Breast epithelium (tissue), 4 donors: ENCODE measurements at regions not wholly inside any gene's neighbourhood (a gene's known extent, or its start where the extent isn't known, plus 50 kb on each side); places are given as distances from the start of the nearest gene placed in this dataset.

Experiments used
- DNase-seq, 2 donors: peaks; one replicate each; pipeline ENCODE4 v3.0.0-alpha.2; 2019; ENCODE audit warnings: low spot score in 2 of 2
- H3K27ac ChIP-seq, 2 donors: fragments of 200-600 bp; sonication (generic) in 1 of 2; one replicate each; pipeline ENCODE4 v1.5.1; 2016 to 2019; ENCODE audit warnings: mild to moderate bottlenecking in 1 of 2
- H3K27me3 ChIP-seq, 2 donors: fragments of 200-600 bp; sonication (generic) in 1 of 2; one replicate each; pipeline versions ENCODE4 v1.5.1 to v1.6.0; 2017 to 2019; ENCODE audit warnings: control low read depth in 1 of 2, mild to moderate bottlenecking in 1 of 2
- H3K36me3 ChIP-seq: fragments of 200-600 bp; one replicate; pipeline ENCODE4 v1.5.1; 2019
- H3K4me1 ChIP-seq, 2 donors: fragments of 200-600 bp; sonication (generic); one replicate each; pipeline ENCODE4 v1.5.1; 2016 to 2019; ENCODE audit warnings: control low read depth in 1 of 2
- H3K4me3 ChIP-seq, 3 donors: fragments of 200-600 bp; sonication (generic); 1 replicate in 2 of 3; 2 replicates in 1 of 3; pipeline ENCODE4 v1.5.1; 2016 to 2019; ENCODE audit warnings: mild to moderate bottlenecking in 3 of 3, moderate library complexity in 2 of 3
- H3K9me3 ChIP-seq, 2 donors: fragments of 200-600 bp; sonication (generic) in 1 of 2; one replicate each; pipeline ENCODE4 v1.5.1; 2016 to 2019; ENCODE audit warnings: control low read depth in 1 of 2
- POLR2A ChIP-seq: fragments of 450-650 bp; IDR thresholded peaks from one replicate; pipeline ENCODE4 v1.6.1; 2016; ENCODE audit warnings: antibody characterized with exemption, mild to moderate bottlenecking, moderate library complexity
- POLR2AphosphoS5 ChIP-seq, 3 donors: sonication (generic); formaldehyde crosslinking; IDR thresholded peaks; one replicate each; pipeline ENCODE4 v1.6.1; 2017; ENCODE audit warnings: antibody characterized with exemption in 3 of 3
- intact Hi-C: fragments of 100-400 bp; cut with DNase I; formaldehyde crosslinking; loops from one replicate; pipeline ENCODE4 v1.15.1; 2023; ENCODE audit warnings: low total_unique reads
- TF ChIP-seq, protein P1 (sequence below), 3 donors: fragments of 450-650 bp; IDR thresholded peaks; one replicate each; pipeline ENCODE4 v1.5.1; 2016 to 2017; ENCODE audit warnings: antibody characterized with exemption in 3 of 3, mild to moderate bottlenecking in 3 of 3, moderate library complexity in 3 of 3

DNA sequence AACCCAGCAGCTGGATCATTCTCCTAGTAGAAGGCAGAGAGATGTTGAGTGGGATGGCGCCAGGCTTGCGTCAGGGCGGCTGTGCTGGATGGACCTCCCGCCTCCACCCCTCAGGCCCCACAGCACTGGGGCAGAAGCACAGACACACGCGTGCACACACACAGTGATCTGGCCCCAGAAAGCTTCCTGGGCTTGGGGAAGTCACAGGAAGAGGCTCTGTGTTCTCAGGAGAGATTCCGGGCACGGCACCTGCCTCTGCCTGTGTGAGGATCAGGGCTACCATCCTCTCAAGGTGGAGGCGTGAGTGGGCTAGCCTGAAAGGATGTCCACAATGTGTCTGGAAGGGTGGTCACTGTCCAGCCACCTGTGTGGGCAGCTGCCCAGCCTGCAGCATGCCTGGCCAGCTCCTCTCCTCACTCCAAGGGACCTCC is 229.8 kb upstream of the HS6ST1 start:
- H3K4me1 ChIP-seq, result no peaks in the 10 kb centered on the region
- DNase-seq, result no peak
- TF ChIP-seq, protein P1, sequence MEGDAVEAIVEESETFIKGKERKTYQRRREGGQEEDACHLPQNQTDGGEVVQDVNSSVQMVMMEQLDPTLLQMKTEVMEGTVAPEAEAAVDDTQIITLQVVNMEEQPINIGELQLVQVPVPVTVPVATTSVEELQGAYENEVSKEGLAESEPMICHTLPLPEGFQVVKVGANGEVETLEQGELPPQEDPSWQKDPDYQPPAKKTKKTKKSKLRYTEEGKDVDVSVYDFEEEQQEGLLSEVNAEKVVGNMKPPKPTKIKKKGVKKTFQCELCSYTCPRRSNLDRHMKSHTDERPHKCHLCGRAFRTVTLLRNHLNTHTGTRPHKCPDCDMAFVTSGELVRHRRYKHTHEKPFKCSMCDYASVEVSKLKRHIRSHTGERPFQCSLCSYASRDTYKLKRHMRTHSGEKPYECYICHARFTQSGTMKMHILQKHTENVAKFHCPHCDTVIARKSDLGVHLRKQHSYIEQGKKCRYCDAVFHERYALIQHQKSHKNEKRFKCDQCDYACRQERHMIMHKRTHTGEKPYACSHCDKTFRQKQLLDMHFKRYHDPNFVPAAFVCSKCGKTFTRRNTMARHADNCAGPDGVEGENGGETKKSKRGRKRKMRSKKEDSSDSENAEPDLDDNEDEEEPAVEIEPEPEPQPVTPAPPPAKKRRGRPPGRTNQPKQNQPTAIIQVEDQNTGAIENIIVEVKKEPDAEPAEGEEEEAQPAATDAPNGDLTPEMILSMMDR (IDR thresholded peaks at IDR 0.05), result no peak
- TF ChIP-seq POLR2A (no peak), POLR2AphosphoS5 (IDR thresholded peaks at IDR 0.05) (no peak)

DNA sequence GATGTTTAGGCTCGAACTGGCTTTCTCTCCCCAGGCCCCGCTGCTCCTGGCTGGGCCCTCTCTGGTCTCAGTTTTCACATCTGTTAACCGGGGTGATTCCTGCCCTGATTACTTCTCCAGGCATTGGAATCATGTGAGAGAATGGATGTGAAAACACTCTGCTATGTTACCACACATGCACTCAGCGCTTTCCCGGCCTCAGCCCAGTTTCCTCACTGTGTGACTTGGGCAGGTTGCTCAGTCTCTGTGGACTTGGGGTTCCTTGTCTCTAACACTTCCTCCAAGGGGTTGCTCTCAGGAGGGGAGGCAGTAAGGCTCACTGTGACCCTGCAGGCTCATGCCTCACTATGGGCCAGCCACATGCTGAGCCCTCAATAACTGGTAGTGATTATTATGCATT is 230.4 kb upstream of the HS6ST1 start:
- no peak overlapping the region for H3K4me3 ChIP-seq
- no peaks in the 10 kb centered on the region for H3K4me1 ChIP-seq
- no peaks in the 10 kb centered on the region for H3K27me3 ChIP-seq
- TF ChIP-seq POLR2A, result no peak
- intact Hi-C loops, result no loop called here
- no peak for DNase-seq
- no peaks in the 10 kb centered on the region for H3K36me3 ChIP-seq
- H3K27ac ChIP-seq, result no peak overlapping the region
- H3K9me3 ChIP-seq, result no peaks in the 10 kb centered on the region

More for the DNA sequence above, 229.8 kb upstream of the HS6ST1 start:
- intact Hi-C loops, result no loop called here
- H3K27ac ChIP-seq, result no peak overlapping the region
- no peaks in the 10 kb centered on the region for H3K36me3 ChIP-seq
- no peaks in the 10 kb centered on the region for H3K27me3 ChIP-seq
- H3K4me3 ChIP-seq, result no peak overlapping the region
- no peaks in the 10 kb centered on the region for H3K9me3 ChIP-seq

DNA sequence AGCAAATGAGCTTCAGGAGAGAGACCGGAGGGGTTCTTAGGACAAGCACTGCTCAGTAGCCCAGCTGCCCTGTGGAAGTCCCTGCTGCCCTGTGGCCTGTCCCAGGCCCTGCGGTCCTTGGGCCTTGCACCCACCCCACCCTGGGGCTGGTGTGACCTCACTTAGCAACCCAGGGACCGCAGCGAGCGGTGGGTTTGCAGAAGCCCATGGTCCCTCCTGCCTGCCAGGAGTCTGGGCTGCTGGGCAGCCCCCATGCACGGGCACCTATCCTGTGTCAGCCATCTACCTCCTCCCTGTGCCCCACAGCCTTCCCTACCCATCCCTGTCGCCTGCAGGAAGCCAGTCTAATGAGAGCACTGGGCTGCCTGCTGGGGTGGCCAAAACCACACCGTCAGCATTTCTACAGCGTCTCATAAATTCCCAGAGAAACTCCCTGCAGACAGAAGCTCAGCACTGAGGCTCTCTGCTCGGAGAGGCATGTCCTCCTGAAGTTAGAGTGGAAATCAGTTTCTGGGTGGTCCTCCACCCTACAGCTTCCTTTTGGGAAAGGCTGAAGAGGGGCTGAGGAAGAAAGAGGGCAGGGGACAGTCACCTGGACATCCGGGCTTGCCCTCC is 231.1 kb upstream of the HS6ST1 start:
- no peak for DNase-seq

DNA sequence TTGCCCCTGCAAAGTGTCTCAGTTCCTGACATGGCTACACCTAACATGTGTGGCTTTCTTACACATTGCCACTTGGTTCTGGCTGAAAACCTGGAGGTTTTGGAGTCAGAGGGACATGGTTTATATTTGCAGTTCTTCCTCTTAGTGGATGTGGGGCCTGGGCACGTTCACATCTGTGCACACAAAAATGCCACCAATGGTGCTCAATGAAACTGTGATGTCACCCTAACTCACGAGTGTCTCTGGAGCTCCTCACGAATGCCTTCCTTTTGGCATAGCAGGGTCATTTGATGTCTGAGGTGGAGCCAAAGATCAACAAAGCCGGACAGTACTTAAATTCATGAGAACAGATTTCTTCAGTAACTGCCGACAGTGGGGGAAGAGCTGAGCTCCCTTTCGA is 231.7 kb upstream of the HS6ST1 start:
- no peaks in the 10 kb centered on the region for H3K36me3 ChIP-seq
- no peaks in the 10 kb centered on the region for H3K27me3 ChIP-seq
- no peaks in the 10 kb centered on the region for H3K4me1 ChIP-seq
- intact Hi-C loops, result no loop called here
- TF ChIP-seq POLR2A (no peak), POLR2AphosphoS5 (IDR thresholded peaks at IDR 0.05) (no peak)
- TF ChIP-seq, protein P1 (IDR thresholded peaks at IDR 0.05), result no peak
- no peak for DNase-seq
- no peak overlapping the region for H3K4me3 ChIP-seq
- no peak overlapping the region for H3K27ac ChIP-seq
- no peaks in the 10 kb centered on the region for H3K9me3 ChIP-seq

More for the DNA sequence above, 231.1 kb upstream of the HS6ST1 start:
- Histone ChIP-seq H3K4me3 (no peak overlapping the region), H3K27me3 (no peaks in the 10 kb centered on the region), H3K36me3 (no peaks in the 10 kb centered on the region), H3K9me3 (no peaks in the 10 kb centered on the region), H3K27ac (no peak overlapping the region), H3K4me1 (no peaks in the 10 kb centered on the region)
- intact Hi-C loops, result no loop called here
- TF ChIP-seq, protein P1 (IDR thresholded peaks at IDR 0.05), result no peak
- TF ChIP-seq POLR2AphosphoS5 (IDR thresholded peaks at IDR 0.05), result no peak
- no peak for TF ChIP-seq POLR2A

DNA sequence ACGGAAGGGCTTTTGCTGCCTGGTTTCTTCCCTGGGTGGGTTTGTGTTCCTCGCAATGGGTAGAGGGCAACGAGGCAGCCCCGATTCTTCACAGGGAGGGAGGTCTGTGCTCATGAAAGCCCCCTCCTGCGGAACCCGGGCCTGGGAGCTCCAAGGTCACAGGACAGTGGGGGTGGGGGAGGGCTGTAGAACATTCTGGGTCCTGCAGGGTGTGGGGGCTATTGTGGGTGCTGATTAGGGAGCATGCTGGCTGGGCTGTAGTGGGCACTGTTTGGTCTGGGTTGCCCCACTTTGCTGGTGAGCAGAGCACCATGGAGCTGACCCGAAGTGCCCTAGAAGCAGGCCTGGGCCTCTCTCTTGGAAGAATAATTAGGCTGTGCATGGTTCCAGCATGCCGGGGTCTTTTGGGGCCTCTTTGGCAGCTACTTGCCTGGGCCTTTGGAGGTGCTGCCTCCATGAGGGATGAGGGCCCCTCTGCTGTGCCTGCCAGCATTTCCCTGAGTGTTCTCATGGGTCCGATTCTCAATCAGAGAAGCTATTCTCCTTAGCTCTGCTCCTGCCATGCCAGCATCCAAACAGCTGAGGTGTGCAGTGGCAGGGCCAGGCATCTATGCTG is 232.2 kb upstream of the HS6ST1 start:
- Histone ChIP-seq H3K36me3 (no peaks in the 10 kb centered on the region), H3K4me1 (no peaks in the 10 kb centered on the region), H3K9me3 (no peaks in the 10 kb centered on the region), H3K4me3 (no peak overlapping the region), H3K27ac (no peak overlapping the region), H3K27me3 (no peaks in the 10 kb centered on the region)
- no peak for TF ChIP-seq POLR2A
- TF ChIP-seq, protein P1 (IDR thresholded peaks at IDR 0.05), result no peak
- no peak for TF ChIP-seq POLR2AphosphoS5 (IDR thresholded peaks at IDR 0.05)
- intact Hi-C loops, result no loop called here
- DNase-seq, result no peak
